Mucosa of stomach (tissue), 1 donor: ENCODE measurements at regions not wholly inside any gene's neighbourhood (a gene's known extent, or its start where the extent isn't known, plus 50 kb on each side); places are given as distances from the start of the nearest gene placed in this dataset.
"Not testable (repeated sequence)": the region's sequence is repeated elsewhere in the genome, so short reads cannot be mapped to it uniquely, and the experiment has no call there.

Experiments
- H3K27me3 ChIP-seq: one replicate; pipeline ENCODE4 v1.7.0; 2013; ENCODE audit warnings: mild to moderate bottlenecking, low read length; ENCODE audit not compliant: control insufficient read depth, insufficient read depth
- H3K36me3 ChIP-seq: one replicate; pipeline ENCODE4 v1.7.0; 2013; ENCODE audit warnings: low read length; ENCODE audit not compliant: control insufficient read depth, insufficient read depth
- H3K4me1 ChIP-seq: one replicate; pipeline ENCODE4 v1.7.0; 2013; ENCODE audit warnings: mild to moderate bottlenecking, low read length; ENCODE audit not compliant: control insufficient read depth, insufficient read depth
- H3K4me3 ChIP-seq: one replicate; pipeline ENCODE4 v1.7.0; 2013; ENCODE audit warnings: low read length
- H3K9ac ChIP-seq: one replicate; pipeline ENCODE4 v1.7.0; 2013; ENCODE audit warnings: mild to moderate bottlenecking, low read length, moderate library complexity
- H3K9me3 ChIP-seq: one replicate; pipeline ENCODE4 v1.7.0; 2013; ENCODE audit warnings: mild to moderate bottlenecking, low read length, moderate library complexity; ENCODE audit not compliant: control insufficient read depth
- donor health status: Pancreatic carcinoma.

DNA sequence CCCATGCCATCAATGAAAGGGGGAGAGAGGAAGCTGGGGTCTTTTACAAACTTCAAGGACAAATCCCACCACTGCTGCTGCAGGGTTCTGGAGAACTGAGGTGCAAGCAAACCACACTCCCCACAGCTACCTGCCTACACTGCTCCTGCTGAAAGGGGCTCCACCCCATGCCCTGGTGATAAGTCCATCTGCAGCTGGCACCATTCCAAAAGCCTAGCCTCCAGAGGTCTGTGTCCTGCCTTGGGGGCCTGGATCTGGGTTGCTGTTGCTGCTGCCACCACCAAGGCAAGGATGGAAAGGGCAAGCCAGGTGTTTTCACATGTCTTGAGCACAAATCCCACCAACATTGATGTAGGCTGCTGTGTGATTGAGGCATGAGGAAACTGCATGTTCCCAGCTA lies 97.4 kb upstream of the UBE2E3 start:
- no peaks in the 10 kb centered on the region for H3K9me3 ChIP-seq
- H3K36me3 ChIP-seq = no peaks in the 10 kb centered on the region
- no peak overlapping the region for H3K4me3 ChIP-seq
- H3K27me3 ChIP-seq = no peaks in the 10 kb centered on the region
- no peak overlapping the region for H3K9ac ChIP-seq
- H3K4me1 ChIP-seq = no peaks in the 10 kb centered on the region

- H3K4me3 ChIP-seq = no peak overlapping the region
- no peaks in the 10 kb centered on the region for H3K4me1 ChIP-seq
- H3K27me3 ChIP-seq = no peaks in the 10 kb centered on the region
- H3K9me3 ChIP-seq = no peaks in the 10 kb centered on the region
- H3K9ac ChIP-seq = no peak overlapping the region
- H3K36me3 ChIP-seq = no peaks in the 10 kb centered on the region
Measured at GRCh38 chr2:180876506-180876905, 103.9 kb upstream of the UBE2E3 start.

DNA sequence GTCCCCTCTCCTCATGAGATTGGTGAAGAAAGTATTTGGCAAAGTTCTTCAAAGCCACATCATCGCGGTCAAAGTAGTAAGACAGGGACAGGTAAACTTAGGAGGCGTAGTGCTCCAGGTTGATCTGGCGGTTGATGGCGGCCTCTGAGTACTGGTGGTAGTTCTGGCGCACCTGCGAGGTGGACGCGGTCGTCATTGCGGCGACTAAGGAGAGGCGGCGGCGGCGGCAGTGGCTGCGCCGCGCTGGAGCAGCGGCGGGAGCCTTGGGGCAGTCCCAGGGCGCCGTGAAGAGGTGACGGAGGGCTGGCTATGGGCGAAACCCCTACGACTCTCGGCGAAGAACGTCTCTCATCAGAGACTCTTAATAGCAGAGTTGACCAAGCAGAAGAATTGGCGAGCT lies 107.2 kb upstream of the UBE2E3 start:
- Histone ChIP-seq H3K27me3 (no peaks in the 10 kb centered on the region), H3K4me3 (no peak overlapping the region), H3K36me3 (no peaks in the 10 kb centered on the region), H3K9me3 (no peaks in the 10 kb centered on the region), H3K4me1 (no peaks in the 10 kb centered on the region), H3K9ac (no peak overlapping the region)

GRCh38 chr2:180872781-180873180 lies 107.6 kb upstream of the UBE2E3 start:
- not testable (repeated sequence) for H3K9ac ChIP-seq, H3K9me3 ChIP-seq, H3K27me3 ChIP-seq, H3K36me3 ChIP-seq, H3K4me1 ChIP-seq, H3K4me3 ChIP-seq

DNA sequence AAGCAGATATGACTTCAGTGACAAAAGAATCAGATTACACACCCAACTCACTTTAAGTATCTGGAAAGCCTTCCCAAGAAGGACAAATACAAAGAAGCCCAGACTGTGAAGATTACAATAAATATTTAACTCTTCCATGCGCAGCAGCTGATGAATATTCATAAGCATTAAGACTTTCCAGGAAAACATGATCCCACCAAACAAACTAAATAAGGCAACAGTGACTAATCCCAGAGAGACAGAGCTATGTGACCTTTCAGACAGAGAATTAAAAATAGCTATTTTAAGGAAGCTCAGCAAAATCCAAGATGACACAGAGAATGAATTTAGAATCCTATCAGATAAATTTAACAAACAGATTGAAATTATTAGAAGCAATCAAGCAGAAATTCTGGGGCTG lies 108.2 kb upstream of the UBE2E3 start:
- Histone ChIP-seq H3K36me3 (no peaks in the 10 kb centered on the region), H3K4me3 (no peak overlapping the region), H3K9me3 (no peaks in the 10 kb centered on the region)

DNA sequence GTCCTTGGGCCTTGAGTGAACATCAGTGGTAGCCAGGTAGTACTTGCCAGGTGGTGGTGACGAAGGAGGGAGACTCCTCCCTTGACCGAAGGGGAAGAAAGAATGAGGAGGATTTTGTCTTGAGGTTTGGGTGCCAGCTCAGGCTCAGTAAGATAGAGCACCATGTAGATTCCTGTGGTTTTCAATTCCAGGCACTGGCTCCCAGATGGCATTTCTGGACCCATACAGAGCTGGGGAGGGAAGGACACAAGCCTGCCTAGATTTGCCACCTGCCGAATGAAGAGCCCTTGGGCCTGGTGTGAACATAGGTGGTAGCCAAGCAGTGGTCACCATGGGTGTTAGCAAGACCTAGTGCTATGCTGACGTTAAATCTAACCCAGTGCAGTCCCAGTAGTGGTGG lies 108.8 kb upstream of the UBE2E3 start:
- Histone ChIP-seq H3K4me1 (no peaks in the 10 kb centered on the region), H3K9me3 (no peaks in the 10 kb centered on the region), H3K27me3 (no peaks in the 10 kb centered on the region), H3K9ac (no peak overlapping the region), H3K36me3 (no peaks in the 10 kb centered on the region), H3K4me3 (no peak overlapping the region)

More for the DNA sequence above, 108.2 kb upstream of the UBE2E3 start:
- Histone ChIP-seq H3K27me3 (no peaks in the 10 kb centered on the region), H3K9ac (no peak overlapping the region), H3K4me1 (no peaks in the 10 kb centered on the region)

DNA sequence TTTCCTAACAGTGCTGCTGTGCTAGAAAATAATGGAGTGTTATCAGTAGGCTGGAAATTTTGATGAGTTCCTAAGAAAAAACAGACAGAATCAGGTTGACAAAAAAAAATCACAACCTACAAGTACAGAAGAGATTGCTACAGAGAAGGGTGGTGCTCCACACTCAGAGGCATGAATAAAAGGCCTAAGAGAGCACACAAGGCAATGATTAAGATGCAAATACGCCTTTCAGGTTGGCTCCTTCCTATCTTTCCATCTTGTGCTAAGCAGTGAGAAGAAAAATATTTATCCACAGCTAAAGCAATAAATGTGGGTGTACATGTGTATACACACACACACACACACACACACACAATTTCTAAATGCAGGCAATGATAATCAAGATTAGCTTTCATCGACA lies 130.6 kb upstream of the UBE2E3 start:
- H3K27me3 ChIP-seq = no peaks in the 10 kb centered on the region
- H3K4me3 ChIP-seq = no peak overlapping the region
- no peak overlapping the region for H3K9ac ChIP-seq
- no peaks in the 10 kb centered on the region for H3K9me3 ChIP-seq
- H3K36me3 ChIP-seq = no peaks in the 10 kb centered on the region
- H3K4me1 ChIP-seq = no peaks in the 10 kb centered on the region

DNA sequence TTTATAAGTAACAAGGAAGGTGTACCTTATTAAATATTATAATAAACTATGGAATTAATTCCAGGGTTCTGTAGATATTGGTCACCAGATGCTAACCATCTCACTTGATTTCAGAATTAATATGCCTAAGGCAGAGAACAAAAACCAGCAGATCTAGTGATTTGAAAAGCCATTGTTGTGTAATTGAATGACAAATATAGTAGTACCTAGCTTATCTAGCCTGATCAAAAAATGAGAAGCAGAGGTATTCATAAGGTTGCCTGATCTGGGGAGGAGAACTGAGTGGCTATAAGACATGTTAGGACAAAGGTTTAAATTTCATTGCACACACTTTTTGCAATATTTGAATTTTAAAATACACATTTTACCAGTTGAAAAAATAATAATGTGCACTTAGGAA lies 132.0 kb upstream of the UBE2E3 start:
- H3K4me1 ChIP-seq = no peaks in the 10 kb centered on the region
- no peaks in the 10 kb centered on the region for H3K9me3 ChIP-seq
- no peaks in the 10 kb centered on the region for H3K36me3 ChIP-seq
- H3K9ac ChIP-seq = no peak overlapping the region
- H3K4me3 ChIP-seq = no peak overlapping the region
- H3K27me3 ChIP-seq = no peaks in the 10 kb centered on the region

DNA sequence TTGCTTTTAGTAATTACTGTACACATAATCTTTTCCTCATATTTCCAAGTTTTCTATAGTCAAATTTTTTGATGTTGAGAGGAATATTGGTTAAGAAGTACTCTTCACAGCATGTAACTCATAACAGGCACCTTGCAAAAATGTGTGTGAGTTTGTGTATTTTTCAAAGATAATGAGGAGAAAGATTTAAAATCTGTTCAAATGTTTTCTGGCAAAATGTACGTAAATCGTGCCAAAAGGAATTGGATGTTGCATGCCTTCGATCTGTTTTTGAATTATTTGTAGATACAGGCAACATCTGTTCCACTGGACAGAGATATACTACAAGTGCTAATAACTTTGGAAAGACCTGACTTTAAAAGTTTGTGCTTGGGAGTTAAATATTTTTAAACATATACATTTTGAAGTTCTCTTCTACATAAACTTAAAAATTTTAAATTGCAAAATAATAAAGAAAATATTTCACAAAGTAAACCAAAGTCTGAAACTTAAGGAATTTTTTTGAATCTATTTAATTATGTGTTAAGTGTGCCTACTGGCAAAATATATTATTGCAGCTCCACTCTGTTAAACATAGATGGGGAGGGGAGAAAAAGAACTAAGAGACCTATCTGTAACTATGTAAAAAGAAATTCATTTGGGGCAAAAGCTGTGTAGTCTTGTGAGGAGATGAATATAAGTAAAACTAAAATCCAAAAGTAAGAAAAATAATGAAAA lies 133.5 kb upstream of the UBE2E3 start:
- no peaks in the 10 kb centered on the region for H3K27me3 ChIP-seq
- H3K4me1 ChIP-seq = no peaks in the 10 kb centered on the region
- H3K4me3 ChIP-seq = no peak overlapping the region

GRCh38 chr2:180842461-180842860 lies 137.9 kb upstream of the UBE2E3 start:
- Histone ChIP-seq H3K9me3 (no peaks in the 10 kb centered on the region), H3K4me1 (no peaks in the 10 kb centered on the region), H3K27me3 (no peaks in the 10 kb centered on the region), H3K9ac (no peak overlapping the region), H3K4me3 (no peak overlapping the region), H3K36me3 (no peaks in the 10 kb centered on the region)

More for the DNA sequence above, 133.5 kb upstream of the UBE2E3 start:
- Histone ChIP-seq H3K9ac (no peak overlapping the region), H3K36me3 (no peaks in the 10 kb centered on the region), H3K9me3 (no peaks in the 10 kb centered on the region)

- Histone ChIP-seq H3K27me3 (no peaks in the 10 kb centered on the region), H3K36me3 (no peaks in the 10 kb centered on the region), H3K9me3 (no peaks in the 10 kb centered on the region), H3K4me3 (no peak overlapping the region), H3K9ac (no peak overlapping the region), H3K4me1 (no peaks in the 10 kb centered on the region)
Measured at GRCh38 chr2:180840641-180841040, 139.8 kb upstream of the UBE2E3 start.

DNA sequence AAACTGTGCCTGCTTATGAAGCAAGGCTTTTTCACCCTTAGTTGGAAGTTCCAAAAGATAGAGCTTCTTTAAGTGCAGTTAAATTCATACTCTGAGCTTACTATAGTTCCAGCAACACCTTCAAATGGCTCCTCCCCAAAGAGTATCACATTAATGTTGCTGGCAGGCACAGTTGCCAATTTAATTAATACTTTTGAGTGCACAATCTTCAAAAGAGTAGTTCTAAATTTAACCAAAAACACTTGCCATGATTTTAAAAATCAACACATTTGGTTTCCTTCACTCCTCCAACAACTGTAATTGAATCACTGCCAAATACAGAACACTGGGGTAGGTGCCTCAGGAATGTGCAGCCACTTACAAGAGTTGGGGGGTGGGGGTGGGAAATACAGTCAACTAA lies 150.6 kb upstream of the UBE2E3 start:
- Histone ChIP-seq H3K4me3 (no peak overlapping the region), H3K27me3 (no peaks in the 10 kb centered on the region), H3K9ac (no peak overlapping the region), H3K4me1 (no peaks in the 10 kb centered on the region), H3K36me3 (no peaks in the 10 kb centered on the region), H3K9me3 (no peaks in the 10 kb centered on the region)

GRCh38 chr2:180829261-180829660 lies 151.1 kb upstream of the UBE2E3 start:
- H3K4me1 ChIP-seq = no peaks in the 10 kb centered on the region
- H3K27me3 ChIP-seq = no peaks in the 10 kb centered on the region
- no peaks in the 10 kb centered on the region for H3K9me3 ChIP-seq
- H3K9ac ChIP-seq = no peak overlapping the region
- no peak overlapping the region for H3K4me3 ChIP-seq
- H3K36me3 ChIP-seq = no peaks in the 10 kb centered on the region
